ENCODE measurements at regions not wholly inside any gene's neighbourhood (a gene's known extent, or its start where the extent isn't known, plus 50 kb on each side); places are given as distances from the start of the nearest gene placed in this dataset.

GRCh38 chr16:6663668-6664067 lies 669.0 kb upstream of the RBFOX1 start (continued):
- no peak for TF ChIP-seq ZNF512B (CRISPR knock-in tag; IDR thresholded peaks at IDR 0.05; ENCODE audit: borderline replicate concordance)
- TF ChIP-seq ZNF749 (CRISPR knock-in tag; IDR thresholded peaks at IDR 0.05; ENCODE audit: borderline replicate concordance), result no peak
- TF ChIP-seq ZNF639 (CRISPR knock-in tag; conservative IDR thresholded peaks at IDR 0.05), result no peak
- TF ChIP-seq ZNF563 (CRISPR knock-in tag; IDR thresholded peaks at IDR 0.05), result no peak
- TF ChIP-seq NFE2 (CRISPR knock-in tag; IDR thresholded peaks at IDR 0.05), result no peak
- TF ChIP-seq ZNF780A (CRISPR knock-in tag; IDR thresholded peaks at IDR 0.05), result no peak
- TF ChIP-seq CC2D1A (CRISPR knock-in tag; IDR thresholded peaks at IDR 0.05), result no peak
- TF ChIP-seq ZNF414 (CRISPR knock-in tag; IDR thresholded peaks at IDR 0.05), result no peak
- TF ChIP-seq SMARCC2 (IDR thresholded peaks at IDR 0.05), result no peak
- no peak for TF ChIP-seq NFKBIZ (CRISPR knock-in tag; IDR thresholded peaks at IDR 0.05)
- TF ChIP-seq ZNF253 (CRISPR knock-in tag; IDR thresholded peaks at IDR 0.05; ENCODE audit: borderline replicate concordance), result no peak
- TF ChIP-seq MTF1 (CRISPR knock-in tag; IDR thresholded peaks at IDR 0.05), result no peak
- no peak for TF ChIP-seq HOXA7 (CRISPR knock-in tag; IDR thresholded peaks at IDR 0.05)

All from HepG2 (cell line).